GM12878 (cell line): ENCODE measurements at regions not wholly inside any gene's neighbourhood (a gene's known extent, or its start where the extent isn't known, plus 50 kb on each side); places are given as distances from the start of the nearest gene placed in this dataset.

Experiments used
- BMI1 ChIP-seq: fragments of 450-650 bp; IDR thresholded peaks from 2 replicates; pipeline ENCODE4 v1.6.1; 2016; ENCODE audit warnings: mild to moderate bottlenecking, moderate library complexity, borderline replicate concordance
- NBN ChIP-seq: fragments of 450-650 bp; IDR thresholded peaks from 2 replicates; pipeline ENCODE4 v1.6.1; 2016
- USF2 ChIP-seq: IDR thresholded peaks from 2 replicates; pipeline ENCODE4 v1.6.1; 2011; ENCODE audit warnings: low read depth, low read length, improper control_type of control experiment, borderline replicate concordance
- ZBTB11 ChIP-seq: fragments of 450-650 bp; formaldehyde crosslinking; IDR thresholded peaks from 2 replicates; pipeline ENCODE4 v1.5.0; 2022; ENCODE audit warnings: mild to moderate bottlenecking, missing genetic modification characterization
- TF ChIP-seq, protein P1 (sequence below): fragments of 450-650 bp; IDR thresholded peaks from 2 replicates; pipeline ENCODE4 v1.6.1; 2017; ENCODE audit warnings: mild to moderate bottlenecking
- TF ChIP-seq, protein P2 (sequence below): fragments of 450-650 bp; IDR thresholded peaks from 2 replicates; pipeline ENCODE4 v1.6.1; 2017; ENCODE audit warnings: mild to moderate bottlenecking, low read depth, inconsistent platforms; ENCODE audit not compliant: poor library complexity, severe bottlenecking

DNA sequence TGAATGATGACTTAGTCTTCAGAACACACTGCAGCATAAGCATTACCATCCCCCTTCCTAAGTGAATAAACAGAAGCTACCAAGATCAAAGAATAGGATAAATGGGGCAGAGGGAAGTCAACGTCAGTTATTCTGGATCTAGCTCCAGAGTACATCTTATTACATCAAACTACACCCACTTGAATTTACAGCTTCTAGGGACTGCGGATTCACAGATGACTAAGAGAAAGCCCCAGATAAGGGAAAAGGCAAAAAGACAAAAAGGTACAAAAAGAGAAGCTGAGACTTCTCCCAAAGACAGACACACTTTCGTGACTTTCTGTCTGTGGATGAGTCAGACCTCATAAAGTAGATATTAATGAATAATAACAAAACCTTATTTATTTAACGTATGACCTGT, 457.9 kb upstream of the BRINP1 start (continued):
- TF ChIP-seq, protein P1, sequence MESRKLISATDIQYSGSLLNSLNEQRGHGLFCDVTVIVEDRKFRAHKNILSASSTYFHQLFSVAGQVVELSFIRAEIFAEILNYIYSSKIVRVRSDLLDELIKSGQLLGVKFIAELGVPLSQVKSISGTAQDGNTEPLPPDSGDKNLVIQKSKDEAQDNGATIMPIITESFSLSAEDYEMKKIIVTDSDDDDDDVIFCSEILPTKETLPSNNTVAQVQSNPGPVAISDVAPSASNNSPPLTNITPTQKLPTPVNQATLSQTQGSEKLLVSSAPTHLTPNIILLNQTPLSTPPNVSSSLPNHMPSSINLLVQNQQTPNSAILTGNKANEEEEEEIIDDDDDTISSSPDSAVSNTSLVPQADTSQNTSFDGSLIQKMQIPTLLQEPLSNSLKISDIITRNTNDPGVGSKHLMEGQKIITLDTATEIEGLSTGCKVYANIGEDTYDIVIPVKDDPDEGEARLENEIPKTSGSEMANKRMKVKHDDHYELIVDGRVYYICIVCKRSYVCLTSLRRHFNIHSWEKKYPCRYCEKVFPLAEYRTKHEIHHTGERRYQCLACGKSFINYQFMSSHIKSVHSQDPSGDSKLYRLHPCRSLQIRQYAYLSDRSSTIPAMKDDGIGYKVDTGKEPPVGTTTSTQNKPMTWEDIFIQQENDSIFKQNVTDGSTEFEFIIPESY = no peak
- TF ChIP-seq ZBTB11 (CRISPR knock-in tag) (no peak), USF2 (no peak), BMI1 (no peak), NBN (no peak)
- TF ChIP-seq, protein P2, sequence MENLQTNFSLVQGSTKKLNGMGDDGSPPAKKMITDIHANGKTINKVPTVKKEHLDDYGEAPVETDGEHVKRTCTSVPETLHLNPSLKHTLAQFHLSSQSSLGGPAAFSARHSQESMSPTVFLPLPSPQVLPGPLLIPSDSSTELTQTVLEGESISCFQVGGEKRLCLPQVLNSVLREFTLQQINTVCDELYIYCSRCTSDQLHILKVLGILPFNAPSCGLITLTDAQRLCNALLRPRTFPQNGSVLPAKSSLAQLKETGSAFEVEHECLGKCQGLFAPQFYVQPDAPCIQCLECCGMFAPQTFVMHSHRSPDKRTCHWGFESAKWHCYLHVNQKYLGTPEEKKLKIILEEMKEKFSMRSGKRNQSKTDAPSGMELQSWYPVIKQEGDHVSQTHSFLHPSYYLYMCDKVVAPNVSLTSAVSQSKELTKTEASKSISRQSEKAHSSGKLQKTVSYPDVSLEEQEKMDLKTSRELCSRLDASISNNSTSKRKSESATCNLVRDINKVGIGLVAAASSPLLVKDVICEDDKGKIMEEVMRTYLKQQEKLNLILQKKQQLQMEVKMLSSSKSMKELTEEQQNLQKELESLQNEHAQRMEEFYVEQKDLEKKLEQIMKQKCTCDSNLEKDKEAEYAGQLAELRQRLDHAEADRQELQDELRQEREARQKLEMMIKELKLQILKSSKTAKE = no peak
